ENCODE measurements at regions not wholly inside any gene's neighbourhood (a gene's known extent, or its start where the extent isn't known, plus 50 kb on each side); places are given as distances from the start of the nearest gene placed in this dataset.
"Not testable (repeated sequence)": the region's sequence is repeated elsewhere in the genome, so short reads cannot be mapped to it uniquely, and the experiment has no call there.

DNA sequence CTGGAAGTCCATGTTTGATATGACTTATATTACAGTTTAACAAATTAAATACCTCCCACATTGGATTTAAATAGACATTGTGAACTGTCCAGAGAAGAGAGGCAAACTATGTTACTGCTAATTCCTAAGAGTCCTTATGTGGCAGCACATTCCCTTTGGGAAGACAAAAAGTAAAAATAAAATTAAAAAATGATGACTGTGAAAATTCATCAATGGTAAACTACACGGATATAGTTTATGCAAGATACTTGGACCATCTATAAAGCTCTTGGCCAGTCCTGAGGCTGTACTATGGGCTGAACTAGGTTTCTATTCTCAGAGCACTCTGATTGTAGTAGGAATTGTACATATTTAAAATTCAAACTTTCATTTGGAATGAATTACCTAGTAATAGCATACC is 206.4 kb downstream of the LRRK2 start:
- no peak for DNase-seq (ENCODE audit: low read depth in 2 of 2)

DNA sequence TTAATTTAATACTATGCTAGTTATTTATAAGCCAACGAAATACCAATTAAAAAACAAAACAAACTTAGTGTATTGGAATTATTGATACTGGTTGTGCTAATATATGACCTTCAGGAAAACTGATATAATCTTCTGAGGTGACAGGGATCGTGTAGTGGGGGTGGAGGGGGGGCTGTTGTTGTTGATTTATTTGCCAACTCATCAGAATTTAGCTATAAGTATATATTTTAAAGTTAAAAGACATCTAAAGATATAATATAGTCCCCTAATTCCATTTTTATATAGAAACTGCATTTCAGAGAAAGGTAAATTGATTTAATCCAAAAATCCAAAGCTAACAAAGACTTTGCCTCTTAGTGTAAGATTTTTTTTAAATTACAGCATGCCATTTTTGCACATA is 210.5 kb downstream of the LRRK2 start:
- DNase-seq (ENCODE audit: low read depth in 2 of 2), result no peak

DNA sequence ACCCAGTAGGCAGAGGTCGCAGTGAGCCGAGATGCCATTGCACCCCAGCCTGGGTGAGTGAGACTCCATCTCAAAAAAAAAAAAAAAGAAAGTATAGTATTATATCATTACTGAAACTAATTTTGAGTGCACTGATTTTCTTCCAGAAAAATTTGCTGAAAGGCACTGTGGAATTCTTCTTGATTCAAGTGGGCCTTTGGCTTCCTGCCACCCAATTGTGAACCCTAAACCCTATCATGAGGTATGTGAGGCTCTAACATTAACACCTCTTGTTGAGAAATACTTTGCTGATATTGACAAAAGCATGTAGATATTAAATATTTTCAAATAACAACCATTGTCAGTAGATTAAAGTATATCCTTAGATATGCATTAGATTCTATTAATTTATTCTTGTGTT is 211.2 kb downstream of the LRRK2 start:
- DNase-seq (ENCODE audit: low read depth in 2 of 2), result no peak

DNA sequence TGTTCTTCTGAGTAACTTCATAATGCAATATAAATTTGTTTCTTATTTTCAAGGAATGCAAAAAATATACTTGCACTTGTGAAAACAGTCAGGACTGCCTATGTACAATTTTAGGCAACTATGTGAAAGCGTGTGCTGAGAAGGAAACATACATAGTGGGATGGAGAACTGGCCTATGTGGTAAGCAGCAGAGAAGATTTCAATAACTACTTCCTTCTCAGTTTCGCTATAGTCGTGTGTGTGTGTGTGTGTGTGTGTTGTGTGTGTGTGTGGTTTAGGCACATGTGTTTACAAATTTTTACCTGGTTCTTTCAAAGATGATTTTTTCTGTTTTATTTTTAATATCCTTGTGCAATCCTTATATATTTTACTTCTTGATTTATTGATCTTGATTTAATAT is 211.8 kb downstream of the LRRK2 start:
- no peak for DNase-seq (ENCODE audit: low read depth in 2 of 2)

DNA sequence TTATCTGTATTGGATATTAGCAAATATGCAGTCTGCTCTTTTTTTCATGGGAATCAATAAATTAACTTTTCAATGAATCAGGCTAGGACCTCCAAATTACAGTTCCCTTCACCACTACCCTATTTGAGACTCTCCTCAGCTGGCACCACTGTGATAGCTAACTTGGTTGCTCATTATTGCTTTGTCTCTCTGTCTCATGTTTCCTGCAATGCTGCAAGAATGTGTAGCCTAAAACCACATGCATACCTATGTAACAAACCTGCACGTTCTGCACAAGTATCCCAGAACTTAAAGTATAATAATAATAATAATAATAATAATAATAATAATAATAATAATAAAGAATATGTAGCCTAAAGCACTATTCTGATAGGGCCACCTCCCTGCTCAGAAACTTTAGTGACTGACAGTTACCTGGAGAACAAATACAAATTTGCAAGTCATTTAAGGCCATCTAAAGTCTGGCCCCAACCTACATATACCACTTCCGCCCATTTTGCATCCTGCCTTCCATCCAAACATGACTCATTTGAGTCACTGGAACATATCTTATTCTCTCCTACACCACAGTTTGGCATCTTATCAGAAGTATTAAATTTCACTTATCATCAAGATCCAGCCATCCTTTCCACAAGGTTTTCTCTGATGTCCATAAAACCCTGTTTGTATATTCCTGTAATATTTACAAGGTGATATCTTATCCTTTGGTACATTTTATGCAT is 215.1 kb downstream of the LRRK2 start:
- no peak for DNase-seq (ENCODE audit: low read depth in 2 of 2)

DNA sequence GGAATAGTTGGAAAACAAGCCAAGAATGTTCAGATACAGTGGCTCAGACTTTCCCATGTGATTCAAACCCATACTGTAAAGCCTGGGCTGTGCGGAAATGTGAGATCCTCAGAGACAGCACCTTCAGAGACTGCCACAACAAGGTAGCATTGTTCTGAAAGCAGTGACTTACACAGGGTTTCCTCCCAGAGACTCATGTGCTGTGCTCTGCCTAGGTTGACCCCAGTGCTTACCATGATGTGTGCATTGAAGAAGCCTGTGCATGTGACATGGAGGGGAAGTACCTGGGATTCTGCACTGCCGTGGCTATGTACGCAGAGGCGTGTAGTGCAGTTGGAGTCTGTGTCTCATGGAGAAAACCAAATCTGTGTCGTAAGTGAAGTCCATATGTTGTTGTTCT is 219.4 kb downstream of the LRRK2 start:
- no peak for DNase-seq (ENCODE audit: low read depth in 2 of 2)

DNA sequence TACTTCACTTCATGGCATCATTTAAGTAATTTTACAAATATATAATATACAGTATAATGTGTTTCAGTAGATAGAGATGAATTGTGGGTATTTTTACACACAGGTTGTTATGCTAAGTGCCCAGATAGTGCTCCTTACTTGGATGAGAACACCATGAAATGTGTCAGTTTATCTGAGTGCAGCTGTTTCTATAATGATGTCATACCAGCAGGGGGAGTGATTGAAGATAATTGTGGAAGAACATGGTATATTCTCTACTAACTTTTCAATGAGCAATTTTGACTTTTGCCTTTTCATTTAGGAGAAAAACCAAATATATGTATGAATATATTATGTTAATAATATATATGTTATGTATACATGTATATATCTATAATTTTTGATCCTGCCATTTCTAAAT is 221.6 kb downstream of the LRRK2 start:
- no peak for DNase-seq (ENCODE audit: low read depth in 2 of 2)

DNA sequence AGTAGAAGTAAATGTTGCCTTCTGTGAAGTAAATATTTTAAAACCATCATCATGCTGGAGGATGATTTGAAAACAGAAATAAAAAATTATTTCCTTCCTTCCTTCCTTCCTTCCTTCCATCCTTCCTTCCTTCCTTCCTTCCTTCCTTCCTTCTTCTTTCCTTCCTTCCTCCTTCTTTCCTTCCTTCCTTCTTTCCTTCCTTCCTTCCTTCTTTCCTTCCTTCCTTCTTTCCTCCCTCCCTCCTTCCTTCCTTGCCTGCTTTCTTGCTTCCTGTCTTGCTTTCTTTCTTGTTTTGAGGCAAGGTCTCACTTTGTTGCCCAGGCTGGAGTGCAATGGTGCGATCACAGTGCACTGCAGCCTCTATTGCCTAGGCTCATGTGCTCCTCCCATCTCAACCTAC is 223.7 kb downstream of the LRRK2 start:
- DNase-seq (ENCODE audit: low read depth in 2 of 2), result not testable (repeated sequence)

DNA sequence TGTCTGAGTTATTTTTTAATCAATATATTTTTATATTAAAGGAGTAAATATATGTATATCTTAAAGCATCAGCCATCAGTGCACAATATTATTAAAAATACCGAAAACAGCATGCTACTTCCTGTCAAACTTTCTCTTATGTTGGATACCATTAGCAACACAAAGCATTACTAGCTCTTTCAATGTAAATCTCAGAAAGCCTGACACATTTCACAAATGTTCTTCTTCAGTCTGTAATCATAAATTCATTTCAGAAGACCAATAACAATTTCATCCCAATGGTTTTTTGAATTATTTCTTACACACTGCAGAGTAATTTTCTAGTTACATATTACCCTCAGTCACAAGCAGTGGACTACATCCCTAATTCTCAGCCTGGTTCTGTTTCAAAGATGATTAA is 226.9 kb downstream of the LRRK2 start:
- DNase-seq (ENCODE audit: low read depth in 2 of 2), result no peak

DNA sequence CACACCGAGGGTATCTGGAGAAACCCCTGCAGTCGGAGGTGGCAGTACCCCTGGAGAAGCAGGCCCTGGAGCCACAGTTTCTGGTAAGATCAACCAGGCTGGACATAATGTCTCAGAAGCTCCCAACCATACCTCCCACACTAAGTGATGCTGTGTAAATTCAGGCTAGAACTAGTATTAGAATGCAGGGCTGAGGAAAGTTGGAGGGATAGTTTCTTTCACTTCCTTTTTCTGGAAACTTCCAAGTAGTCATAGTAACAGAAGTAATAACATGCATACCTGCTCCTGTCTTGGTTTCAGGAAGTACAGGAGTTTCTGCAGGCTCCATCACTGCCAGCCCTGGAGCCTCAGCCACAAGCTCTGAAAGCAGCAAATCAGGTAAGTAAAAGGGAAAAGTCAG is 228.1 kb upstream of the CNTN1 start:
- no peak for DNase-seq (ENCODE audit: low read depth in 2 of 2)

DNA sequence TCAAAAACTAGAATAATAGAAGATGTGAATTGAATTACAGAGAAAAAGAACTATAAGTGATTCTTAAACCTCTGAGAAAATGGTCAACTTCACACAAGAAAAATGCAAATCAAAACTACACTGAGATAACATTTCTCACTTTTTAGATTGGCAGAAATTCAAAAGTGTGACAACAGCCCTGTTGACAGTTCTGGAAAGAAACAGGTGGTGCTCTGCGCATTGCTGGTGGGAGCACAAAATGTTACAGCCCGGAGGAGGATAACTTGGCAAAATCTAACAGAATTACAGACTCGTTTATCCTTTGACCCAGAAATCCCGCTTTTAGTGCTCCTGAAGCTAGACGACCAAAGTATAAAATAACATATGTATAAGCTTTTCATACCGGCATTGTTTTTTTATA is 222.5 kb upstream of the CNTN1 start:
- no peak for DNase-seq (ENCODE audit: low read depth in 2 of 2)

DNA sequence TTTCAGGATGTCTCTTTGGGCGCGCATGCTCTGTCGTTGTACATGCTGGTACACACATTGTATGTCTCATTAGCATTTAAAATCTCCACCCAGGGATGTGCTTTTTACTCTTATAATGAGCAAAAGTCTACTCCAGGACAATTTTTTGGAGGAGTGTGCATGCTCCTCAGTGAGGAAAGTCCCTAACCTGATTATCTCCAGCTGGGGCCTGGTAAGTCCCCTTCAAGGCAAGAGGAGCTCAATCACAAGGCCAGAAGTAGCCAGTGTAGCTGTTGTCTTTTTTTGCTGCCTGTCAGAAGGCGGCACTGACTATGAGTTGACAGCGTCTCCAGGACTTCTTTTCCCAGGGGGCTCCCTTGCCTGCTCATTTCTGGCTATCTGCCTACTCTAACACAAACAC is 218.3 kb upstream of the CNTN1 start:
- DNase-seq (ENCODE audit: low read depth in 2 of 2), result no peak

DNA sequence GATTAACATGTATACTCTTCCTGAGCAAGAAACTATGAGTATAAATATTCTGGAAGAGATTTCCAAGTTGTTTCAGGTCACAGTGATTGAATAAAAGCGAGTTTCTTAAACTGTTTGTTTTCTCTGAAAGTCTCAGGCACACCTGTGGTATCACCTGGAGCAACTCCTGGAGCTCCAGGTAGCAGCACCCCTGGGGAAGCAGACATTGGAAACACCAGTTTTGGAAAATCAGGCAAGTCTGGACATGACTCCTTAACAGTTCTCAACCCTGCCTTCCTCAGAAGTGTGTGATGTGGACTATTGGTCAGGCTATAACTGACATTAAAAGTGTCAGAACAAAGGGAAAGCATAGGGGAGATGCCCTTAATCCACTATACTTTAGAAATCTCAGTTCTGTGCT is 217.6 kb upstream of the CNTN1 start:
- DNase-seq (ENCODE audit: low read depth in 2 of 2), result no peak

DNA sequence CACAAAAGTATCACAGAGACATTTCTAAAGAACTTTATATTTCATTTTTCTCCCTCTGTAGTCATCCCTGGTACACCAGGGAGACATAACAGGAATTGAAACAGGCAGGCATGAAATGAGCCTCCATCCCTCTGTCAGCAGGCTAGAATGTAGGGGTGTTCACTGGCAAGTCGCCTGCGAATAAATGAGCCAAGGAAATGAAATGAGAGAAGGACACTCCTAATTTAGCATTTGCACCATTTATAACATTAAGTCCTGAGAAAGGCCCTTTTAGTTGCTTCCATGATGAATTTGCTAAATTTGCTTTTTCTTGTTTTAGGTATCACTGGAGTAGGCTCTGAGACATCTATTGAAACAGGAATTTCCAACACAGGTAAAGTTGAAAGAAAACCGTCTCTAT is 192.4 kb upstream of the CNTN1 start:
- no peak for DNase-seq (ENCODE audit: low read depth in 2 of 2)

DNA sequence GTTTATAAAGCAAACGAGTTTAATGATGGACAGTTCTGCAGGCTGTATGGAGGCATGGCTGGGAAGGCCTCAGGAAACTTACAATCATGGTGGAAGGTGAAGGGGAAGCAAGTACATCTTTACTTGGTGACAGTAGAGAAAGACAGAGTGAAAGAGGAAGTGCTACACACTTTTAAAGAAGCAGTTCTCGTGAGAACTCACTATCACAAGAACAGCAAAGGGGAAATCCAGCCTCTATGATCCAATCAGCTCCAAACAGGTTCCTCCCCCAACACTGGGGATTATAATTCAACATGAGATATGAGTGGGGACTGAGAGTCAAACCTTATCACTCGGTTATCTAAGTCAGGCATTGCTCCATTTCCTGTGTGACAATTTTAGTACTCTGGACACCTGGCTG is 189.9 kb upstream of the CNTN1 start:
- no peak for DNase-seq (ENCODE audit: low read depth in 2 of 2)

DNA sequence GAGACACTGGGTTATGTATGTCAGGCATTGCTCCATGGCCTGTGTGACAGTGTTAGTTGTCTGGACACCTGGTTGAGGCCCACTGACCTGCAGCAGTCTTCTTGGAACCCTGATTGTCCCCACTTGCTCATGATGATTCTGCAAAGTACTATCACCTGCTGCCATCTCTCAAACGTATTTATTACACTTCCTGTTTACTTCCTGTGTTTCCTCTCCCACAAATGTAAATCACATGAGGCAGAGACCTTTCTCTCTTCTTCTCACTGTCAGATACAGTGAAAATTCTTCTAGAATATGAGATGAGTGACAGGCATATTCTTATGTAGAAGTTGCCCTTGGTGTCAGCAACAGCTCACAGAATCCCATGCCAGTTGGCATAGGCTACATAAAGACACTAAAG is 186.9 kb upstream of the CNTN1 start:
- DNase-seq (ENCODE audit: low read depth in 2 of 2), result no peak

DNA sequence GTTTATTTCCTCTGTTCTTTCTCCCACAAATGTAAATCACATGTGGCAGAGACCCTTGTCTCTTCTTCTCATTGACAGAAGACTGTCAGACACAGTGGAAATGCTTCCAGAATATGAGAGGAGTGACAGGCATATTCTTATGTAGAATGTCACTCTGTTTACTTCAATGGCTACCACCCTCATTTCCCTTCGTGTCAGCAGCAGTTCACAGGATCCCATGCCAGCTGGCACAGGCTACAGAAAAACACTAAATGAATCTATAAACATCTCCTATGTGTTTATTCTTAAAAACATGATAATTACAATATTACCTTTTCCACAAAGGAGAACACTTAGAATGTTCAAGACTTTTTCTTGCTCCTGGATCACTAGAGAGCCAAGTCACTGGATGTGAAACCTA is 183.8 kb upstream of the CNTN1 start:
- no peak for DNase-seq (ENCODE audit: low read depth in 2 of 2)

DNA sequence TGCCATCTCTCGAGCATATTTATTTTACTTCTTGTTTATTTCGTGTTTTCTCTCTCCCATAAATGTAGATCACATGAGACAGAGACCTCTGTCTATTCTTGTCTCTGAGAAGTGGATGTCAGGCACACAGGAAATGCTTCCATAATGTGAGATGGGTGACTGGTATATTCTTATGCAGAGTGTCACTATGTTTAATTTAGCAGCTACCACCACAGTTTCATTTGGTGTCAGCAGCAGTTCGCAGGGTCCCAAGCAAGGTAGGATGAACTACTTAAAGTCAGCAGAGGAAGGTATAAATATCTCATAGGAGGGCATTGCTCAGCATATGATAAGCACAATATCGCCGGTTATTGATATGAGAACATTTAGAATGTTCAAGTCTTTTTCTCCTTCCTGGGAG is 180.9 kb upstream of the CNTN1 start:
- no peak for DNase-seq (ENCODE audit: low read depth in 2 of 2)

DNA sequence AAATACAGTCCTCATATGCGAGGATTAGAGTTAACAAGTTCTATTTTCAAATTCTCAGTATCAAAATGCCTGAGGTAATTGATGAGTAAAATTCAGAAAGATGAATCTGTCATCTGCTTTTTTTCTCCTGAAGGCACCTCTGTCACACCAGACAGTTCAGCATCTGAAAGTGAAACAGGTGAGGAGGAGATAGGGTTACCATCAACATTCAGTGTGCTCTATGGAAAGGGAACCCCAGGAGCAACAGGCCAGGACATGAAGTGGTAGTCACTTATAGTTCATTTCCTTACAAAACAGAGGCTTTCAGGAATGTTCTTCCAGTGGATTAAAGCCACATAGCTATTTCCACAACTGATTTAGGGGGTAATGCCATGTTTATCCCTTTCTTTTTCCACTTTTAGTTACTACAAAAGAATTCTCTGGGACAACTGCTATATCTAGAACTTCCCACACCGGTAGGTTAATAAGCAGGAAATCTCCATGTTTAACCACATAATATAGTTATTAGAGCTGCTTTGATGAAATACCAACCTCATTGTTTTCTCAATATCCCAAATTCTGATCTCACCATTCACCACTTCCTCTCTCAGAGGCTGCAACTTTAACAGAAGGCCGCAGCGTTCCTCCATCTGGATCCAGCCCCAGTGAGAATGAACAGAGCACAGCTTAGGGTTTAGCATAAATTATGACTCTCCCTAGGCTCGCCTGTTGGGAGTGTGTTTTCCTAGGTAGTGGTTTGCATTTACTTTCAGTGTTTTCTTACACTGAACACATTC is 177.0 kb upstream of the CNTN1 start:
- no peak for DNase-seq (ENCODE audit: low read depth in 2 of 2)

DNA sequence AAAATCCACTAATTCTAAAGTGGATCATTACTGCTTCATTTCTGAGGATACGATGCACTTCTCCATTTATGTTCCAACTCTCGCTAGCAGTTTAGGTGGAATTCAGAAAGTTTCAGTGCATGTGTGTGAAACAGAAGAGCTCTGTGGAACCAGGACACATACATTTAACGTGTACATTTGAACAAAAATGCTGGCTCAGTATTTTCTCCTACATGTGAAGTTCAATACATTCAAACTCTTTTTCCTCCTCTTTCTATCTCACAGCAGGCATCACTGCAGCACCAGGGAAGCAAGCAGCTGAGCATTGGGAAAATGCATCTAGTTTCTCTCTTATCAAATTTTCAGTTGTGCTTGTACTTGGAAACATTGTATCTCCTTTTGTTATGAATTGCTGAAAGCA is 169.4 kb upstream of the CNTN1 start:
- DNase-seq (ENCODE audit: low read depth in 2 of 2), result no peak

DNA sequence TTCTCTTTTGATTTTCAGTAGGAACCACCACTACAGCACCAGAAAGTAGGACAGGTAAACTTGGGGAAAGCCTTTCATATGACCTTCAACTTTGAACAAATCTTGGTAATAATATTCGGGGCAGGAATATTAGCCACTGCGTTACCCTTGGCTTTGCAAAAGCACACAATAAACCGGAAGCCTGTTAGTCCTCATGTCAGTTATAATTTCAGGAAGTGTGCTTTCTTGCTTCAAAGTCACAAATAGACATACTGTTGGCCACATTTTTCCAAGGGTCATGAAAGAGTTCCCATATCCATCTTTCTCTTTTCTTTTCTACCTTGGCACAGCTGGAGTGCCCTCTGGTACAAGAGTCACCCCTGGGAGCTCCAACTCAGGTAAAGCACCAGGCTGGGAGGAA is 167.2 kb upstream of the CNTN1 start:
- no peak for DNase-seq (ENCODE audit: low read depth in 2 of 2)

DNA sequence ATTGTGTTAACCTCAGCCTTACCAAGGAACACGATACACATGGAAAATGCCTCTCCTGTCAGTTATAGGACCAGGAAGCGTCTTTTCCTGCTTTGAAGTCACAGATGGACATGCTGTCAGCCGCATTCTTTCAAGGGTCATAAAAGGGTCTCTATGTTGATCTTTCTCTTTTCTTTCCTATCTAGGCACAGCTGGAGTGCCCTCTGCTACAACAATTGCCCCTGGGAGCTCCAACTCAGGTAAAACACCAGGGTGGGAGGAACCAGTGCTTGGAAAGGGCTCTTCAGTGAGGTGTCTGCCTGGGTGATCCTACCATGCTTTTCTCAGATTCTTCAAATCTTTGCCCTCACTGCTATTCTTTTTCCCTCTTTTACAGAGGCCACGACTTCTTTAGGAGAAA is 157.4 kb upstream of the CNTN1 start:
- DNase-seq (ENCODE audit: low read depth in 2 of 2), result no peak

DNA sequence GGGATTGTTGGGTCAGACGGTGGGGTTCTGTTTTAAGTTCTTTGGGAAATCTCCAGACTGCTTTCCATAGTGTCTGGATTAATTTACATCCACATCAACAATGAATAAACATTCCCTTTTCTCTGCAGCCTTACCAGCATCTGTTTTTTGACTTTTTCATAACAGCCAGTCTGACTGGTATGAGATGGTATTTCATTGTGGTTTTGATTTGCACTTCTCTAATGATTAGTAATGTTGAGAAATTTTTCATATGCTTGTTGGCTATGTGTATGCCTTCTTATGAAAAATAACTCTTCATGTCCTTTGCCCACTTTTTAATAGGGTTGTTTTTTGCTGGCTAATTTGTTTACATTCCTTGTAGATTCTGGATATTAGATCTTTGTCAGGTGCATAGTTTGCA is 140.8 kb upstream of the CNTN1 start:
- DNase-seq (ENCODE audit: low read depth in 2 of 2), result no peak

DNA sequence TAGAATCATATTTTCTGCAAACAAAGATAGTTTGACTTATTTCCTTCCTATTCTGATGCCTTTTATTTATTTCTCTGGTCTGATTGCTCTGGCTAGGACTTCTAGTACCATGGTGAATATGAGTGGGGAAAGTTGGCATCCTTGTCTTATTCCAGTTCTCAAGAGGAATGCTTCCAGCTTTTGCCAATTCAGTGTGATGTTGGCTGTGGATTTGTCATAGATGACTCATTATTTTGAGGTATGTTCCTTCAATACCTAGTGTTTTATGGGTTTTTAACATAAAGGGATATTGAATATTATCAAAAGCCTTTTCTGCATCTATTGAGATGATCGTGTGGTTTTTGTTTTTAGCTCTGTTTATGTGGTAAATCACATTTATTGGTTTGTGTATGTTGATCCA is 139.4 kb upstream of the CNTN1 start:
- no peak for DNase-seq (ENCODE audit: low read depth in 2 of 2)
